ENCODE measurements at regions not wholly inside any gene's neighbourhood (a gene's known extent, or its start where the extent isn't known, plus 50 kb on each side); places are given as distances from the start of the nearest gene placed in this dataset.
"Not testable (repeated sequence)": the region's sequence is repeated elsewhere in the genome, so short reads cannot be mapped to it uniquely, and the experiment has no call there.

DNA sequence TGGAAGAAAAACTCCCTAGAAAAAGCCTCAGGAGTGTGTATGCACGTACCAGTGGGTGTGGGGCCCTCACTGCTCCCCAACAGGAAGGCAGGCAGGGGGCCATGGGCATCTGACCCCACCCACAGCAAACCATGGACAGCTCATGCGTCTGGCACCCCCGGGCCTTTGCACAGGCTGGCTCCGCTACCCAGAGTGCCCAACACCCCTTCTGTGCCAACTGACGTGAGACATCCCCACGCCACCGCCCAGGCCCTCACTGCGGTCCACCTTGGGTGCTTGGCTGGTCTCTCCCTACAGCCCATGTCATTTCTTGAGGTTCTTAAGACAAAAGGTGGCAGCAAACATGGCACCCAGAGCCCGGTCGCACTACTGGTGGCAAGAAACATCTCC lies 91.4 kb downstream of the NCOR2 start:
- no peak for DNase-seq (ENCODE audit: low read depth)

DNA sequence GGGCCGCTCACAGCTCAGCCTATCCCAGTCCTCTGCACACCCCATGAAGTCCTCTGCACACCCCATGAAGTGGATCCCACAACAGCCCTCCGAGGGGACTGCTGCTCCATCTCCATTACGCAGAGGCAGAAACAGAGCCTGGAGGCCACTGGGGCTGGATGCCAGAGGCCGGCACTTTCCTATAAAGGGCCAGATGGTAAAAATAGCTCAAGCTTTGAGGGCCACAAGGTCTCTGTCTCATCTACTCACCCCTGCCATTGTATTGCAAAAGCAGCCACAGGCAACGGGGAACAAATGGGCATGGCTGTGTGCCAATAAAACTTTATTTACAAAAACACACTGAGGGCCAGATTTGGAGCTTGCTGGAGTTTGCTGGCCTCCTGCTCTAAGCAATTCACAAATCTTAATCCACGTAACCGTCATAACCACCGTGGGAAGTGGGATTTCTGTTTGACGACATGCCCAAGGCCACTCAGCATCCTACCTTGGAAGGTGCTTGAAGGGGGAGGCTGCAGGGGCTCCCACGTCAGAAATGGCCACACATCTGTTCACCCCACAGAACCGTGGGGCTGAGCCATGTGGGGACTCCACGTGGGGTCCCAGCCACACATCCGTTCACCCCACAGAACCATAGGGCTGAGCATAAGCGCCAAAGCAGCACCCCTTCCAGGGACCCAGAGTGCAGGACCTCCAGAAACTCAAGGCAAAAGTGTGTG lies 92.0 kb downstream of the NCOR2 start:
- no peak for DNase-seq (ENCODE audit: low read depth)

DNA sequence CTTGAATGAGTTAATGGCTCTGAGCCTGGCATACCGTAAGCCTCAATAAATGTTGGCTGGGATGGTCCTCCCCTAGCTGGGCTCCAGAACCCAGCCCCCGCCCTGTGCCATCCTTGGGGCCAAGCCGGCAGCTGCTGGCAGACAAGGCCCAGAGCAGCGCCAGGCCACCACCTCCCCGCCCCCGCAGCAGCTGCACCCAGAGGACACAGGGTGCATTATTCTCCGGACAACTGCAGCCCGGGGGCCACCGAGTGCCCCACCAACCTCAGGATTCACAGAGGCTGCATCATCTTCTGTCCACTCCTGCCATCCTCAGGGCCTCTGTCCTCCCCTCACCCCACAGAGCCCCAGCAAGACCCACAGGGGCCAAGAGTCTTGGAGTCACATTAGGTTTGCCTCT lies 92.7 kb downstream of the NCOR2 start:
- DNase-seq (ENCODE audit: low read depth) = no peak

DNA sequence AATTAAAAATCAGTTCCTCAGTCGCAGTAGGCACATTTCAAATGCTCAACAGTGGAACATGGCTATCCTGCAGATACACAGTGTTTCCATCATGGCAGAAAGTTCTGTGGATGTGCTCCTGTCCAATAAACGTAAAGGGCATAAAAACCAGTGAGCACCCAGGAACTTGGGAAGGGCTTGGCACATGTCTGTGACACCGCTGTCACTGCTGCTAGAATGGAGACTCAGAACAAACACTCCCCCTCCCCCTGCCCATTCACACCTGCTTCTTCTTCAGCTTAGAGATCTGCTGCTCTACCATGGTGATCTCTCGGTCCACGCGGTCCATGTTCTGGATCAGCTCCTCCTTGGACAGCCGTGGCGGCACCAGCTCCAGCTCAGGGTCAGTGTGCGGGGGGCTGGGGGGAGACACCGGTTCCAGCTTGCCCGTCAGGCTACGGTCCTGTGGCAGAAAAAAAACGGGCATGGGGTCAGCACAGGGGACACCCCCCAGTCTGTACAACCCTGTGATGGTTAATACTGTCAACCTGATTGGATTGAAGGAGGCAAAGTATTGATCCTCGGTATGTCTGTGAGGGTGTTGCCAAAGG lies 94.6 kb downstream of the NCOR2 start:
- no peak for DNase-seq (ENCODE audit: low read depth)

DNA sequence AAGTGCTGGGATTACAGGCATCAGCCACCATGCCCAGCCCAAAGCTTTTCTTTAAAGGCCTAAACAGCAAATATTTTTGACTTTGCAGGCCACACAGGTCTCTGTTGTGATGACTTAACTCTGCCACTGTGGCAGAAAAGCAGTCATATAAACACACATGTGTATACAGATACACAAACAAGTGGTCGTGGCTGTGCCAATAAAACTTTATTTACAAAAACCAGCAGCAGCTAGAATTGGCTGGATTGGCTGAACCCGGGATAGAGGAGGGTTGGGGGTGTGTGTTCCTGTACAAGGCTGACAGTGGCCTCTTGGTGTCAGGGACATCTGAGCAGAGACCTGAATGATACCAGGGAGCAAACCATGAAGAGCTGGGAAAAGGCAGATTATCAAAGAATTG lies 95.6 kb downstream of the NCOR2 start:
- DNase-seq (ENCODE audit: low read depth) = no peak

DNA sequence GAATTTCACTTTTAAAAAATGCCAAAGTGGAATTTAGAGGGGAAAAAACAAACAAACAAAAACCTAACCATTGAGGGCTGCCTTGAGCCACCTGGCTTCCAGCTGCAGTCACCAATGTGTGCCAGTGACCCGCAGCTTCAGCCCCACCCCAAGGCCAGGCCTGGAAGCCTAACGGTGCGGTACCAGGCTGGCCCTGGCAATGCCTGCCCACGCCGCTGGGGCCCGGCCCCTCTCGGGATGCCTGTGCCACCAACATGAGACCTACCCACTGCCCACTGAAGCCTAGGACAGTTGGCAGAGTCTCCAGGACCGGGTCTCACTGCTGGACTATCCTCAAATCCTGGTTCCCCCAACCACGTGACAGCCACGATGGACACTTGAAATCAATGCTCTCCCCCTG lies 96.6 kb downstream of the NCOR2 start:
- no peak for DNase-seq (ENCODE audit: low read depth)

DNA sequence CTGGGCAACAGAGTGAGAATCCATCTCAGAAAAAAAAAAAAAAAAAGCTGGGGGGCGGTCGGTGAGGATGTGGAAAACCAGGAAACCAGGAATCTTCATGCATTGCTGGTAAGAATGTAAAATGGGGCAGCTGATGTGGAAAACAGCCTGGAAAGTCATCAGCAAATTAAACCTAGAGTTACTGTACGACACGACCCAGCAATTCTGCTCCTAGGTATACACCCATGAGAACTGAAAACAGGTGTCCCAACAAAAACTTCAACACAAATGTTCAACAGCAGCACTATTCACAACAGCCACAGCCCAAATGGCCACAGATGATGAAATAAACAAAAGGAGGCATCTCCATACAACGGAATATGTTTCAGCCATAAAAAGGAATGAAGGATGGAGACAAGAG lies 97.3 kb downstream of the NCOR2 start:
- DNase-seq (ENCODE audit: low read depth) = no peak

DNA sequence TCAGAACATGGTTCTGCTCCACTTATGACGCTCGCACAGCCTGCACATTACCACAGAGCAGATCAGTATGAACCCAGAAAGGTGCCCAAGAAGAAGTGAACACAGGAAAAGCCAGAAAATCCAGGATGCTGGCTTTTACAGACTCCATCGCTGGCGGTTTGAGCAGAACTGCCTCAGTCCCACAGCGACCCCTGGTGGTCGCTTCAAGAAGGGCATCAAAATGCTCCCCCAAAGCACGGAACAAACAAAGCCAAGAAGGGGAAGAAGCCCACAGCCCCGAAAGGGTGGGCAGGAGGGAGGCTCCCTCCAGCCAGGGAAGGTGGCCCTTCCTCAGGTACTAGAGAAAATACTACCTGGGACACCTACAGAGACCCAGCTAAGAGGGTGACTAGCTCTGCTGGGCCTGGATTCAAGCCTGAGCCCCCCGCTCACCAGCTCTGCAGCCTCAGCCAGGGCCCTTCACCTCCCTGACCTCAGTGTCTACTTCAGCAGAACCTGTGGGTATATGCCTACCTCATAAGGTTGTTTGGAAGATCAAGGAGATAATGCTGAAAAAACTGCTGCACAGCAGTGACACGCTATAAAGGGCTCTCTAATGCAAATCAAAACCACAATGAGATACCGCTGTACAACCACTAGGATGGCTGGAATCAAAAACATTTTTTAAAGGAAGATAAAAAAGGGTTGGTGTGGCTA lies 98.1 kb downstream of the NCOR2 start:
- no peak for DNase-seq (ENCODE audit: low read depth)

DNA sequence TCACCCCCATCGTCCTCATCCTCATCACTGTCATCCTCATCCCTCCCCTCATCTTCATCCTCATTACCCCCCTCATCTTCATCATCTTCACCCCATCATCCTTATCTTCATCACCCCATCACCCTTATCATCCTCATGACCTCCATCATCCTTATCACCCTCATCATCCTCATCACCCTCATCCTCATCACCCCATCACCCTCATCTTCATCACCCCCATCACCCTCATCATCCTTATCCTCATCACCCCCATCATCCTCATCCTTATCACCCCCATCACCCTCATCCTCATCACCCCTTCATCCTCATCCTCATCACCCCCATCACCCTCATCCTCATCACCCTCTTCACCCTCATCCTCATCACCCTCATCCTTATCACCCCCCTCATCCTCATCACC lies 99.9 kb downstream of the NCOR2 start:
- DNase-seq (ENCODE audit: low read depth) = not testable (repeated sequence)

DNA sequence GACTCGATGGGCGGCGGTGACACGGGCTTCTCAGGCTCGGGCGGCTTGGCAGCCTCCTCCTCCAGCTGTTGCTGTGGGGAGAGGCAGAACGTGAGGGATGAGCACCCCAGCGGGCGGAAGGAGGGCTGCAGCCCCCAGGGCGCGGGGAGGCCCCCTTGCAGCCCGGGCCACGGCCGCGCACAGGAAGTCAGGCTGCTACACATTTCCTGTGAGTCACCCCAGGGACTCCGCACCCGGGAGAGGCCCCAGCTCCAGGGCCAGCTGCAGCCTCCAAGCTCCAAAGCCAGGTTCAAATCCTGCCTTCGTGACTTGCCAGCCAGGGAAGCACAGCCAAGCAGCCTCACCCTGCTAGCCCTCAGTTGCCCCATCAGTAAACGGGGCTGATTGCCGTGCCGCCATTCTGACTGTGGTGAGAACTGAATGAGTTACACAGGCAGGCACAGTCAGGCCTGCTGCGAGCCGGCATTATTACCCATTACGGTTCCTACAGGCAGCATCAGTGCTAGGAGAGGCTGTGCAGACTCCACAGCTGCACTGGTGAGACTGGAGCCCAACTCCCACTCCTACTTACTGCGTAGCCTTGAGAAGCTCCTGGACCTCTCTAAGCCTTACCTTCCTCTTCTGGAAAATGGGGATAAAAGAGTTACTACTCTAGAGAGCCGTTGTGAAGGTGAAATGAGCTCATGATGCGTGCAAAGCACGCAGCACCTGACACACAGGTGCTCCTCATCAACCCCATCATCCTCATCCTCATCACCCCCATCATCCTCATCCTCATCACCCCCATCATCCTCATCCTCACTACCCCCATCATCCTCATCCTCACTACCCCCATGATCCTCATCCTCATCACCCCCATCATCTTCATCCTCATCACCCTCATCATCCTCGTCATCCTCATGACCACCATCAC lies 100.9 kb downstream of the NCOR2 start:
- DNase-seq (ENCODE audit: low read depth) = no peak

DNA sequence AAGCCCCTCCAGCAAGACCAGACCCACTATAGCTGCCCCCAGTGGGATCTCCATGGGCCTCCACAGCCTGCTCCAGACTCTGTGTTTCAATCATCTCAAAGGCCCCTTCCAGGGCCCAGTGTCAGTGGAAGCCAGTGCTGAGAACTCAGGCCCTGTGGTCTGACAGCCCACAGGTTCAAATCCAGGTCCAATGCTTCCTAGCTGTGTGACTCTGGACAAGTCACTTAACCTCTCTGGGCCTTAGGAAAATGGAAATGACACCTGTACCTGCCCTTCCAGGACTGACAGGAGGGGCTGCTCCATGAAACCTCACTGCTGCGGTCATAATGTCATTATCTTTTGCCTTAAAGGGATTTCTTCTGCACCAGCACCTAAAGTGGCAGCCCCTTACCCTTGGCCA lies 101.9 kb downstream of the NCOR2 start:
- DNase-seq (ENCODE audit: low read depth) = no peak

DNA sequence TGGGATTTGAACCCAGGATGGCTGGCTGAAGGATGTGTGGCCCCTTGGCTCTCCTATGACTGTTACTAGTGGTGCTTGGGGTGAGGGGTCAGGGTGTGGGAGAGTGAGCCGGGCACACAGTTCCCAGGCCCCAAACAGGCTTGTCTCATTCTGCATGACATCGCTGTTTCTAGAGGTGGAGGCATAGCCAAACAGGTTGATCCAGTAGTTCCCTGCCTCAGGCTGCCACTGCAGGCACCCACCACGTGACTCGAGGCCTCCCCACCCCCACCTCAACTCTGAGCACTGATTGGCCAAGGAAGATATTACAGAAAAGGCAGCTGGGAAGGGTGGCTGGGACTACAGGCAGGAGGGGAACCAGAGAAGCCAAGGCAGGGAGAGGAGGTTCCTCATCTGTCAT lies 102.6 kb downstream of the NCOR2 start:
- no peak for DNase-seq (ENCODE audit: low read depth)

DNA sequence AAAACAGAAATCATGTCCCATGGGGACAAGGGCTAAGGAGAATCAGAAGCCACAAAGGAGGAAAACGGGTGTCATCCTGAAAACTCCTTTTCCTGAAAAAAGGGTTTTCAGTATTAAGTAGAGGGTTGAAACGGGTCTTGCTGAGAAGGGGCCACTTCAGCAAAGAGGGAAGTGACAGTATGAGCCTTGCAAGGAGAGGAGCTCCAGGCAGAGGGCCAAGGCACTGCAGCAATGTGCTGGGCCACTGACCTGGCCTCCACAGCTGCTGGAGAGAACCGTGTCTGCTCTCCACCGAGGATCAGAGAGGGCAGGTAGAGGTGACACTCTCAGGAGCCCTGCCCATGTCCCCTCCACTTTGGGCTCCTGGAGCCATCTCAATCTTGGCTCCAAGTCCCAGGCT lies 103.3 kb downstream of the NCOR2 start:
- no peak for DNase-seq (ENCODE audit: low read depth)

DNA sequence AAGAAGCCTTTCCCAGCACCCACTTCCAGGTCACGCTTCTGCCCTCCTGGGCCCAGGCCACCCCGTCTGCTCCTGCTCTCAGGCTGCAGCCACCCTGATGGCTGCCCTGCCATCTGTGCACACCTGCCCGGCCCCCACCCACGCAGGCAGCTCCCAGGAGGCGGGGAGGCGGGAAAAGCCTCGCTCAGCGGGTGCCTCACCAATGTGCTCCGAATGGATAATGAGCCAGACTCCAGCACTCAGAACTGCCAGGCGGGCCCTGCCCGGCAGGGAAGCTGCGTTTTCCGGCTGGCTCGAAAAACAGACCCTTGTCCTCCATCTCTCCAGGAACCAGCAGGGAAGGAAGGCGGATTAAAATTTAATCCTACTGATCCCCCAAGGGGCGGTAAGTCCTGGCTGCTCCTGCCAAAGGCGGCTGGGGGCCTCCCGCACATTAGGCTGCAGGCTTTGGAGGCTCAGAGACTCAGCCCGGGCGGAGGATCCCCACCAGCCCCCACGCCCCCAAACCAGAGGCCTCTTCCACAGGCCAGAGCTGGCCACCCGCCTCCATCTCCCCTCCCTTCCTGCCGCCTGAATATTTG lies 104.0 kb downstream of the NCOR2 start:
- no peak for DNase-seq (ENCODE audit: low read depth)

DNA sequence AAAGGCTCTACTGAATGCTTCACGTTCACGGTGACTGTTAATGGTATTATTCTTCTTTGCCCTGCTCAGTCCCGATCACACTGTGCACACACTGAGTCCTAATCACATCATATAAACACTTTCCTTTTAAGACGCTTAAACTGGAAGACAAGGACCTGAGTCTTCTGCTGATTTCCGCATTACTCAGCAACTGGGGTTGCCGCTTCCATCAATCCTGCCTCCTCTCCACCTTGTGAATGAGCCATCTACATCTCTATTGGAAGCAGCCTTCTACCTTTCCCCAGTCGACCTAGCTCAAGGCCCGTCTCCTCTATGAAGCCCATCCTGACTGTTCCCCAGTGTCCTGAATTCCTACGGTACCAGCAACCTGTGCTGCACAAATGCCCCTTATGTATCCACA lies 104.7 kb downstream of the NCOR2 start:
- no peak for DNase-seq (ENCODE audit: low read depth)

DNA sequence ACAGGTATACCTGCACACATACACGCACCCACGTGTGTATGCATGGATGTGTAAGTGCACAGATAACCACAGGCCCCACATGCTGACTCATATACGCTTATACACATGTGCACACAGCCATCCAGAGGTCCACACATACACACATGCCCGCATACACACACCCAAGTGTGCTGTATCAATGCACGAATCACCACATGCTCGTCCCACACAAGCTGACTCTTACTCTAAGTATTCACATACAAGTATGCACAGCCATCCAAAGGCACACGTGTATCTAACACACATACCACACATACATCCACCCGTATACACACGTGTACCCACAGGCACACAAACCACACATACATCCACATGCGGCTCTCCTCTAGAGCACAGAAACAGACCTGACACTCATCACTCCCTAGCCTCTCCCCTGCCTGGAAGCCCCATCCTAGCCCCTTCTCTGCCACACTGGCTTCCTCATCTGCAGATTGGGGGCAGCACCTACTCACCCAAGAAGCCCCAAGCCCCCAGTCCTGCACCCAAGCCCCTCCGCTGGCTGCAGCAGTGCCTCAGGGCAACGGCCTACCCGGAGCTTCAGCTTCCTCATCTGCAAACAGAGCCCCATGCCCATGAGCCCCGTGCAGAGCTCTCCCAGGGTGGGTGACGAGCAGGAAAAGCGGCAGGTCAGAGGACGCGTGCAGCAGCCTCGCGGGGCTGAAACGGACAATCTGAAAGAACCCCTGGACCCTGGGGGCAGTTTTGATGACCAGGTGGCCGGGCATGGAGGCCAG lies 105.4 kb downstream of the NCOR2 start:
- no peak for DNase-seq (ENCODE audit: low read depth)

DNA sequence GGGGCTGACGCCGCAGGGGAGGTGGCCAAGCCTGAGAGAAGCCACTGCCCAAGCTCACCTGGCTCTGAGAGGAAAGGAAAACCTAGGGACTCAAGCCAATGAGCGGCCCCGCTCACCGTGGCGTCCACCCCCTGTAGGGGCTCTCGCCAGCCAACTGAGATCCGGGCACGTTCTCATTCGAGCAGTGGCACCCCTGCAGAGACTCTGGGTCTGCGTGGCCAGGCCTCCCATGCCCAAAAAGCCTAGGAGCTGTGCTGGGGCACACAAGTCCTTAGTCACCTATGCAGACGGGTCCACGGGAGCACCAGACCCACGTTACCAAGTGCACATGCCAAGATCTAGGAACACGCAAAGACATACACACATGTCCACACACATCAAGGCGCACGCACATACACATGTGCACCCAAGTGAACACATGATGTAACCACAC lies 106.2 kb downstream of the NCOR2 start:
- DNase-seq (ENCODE audit: low read depth) = no peak

DNA sequence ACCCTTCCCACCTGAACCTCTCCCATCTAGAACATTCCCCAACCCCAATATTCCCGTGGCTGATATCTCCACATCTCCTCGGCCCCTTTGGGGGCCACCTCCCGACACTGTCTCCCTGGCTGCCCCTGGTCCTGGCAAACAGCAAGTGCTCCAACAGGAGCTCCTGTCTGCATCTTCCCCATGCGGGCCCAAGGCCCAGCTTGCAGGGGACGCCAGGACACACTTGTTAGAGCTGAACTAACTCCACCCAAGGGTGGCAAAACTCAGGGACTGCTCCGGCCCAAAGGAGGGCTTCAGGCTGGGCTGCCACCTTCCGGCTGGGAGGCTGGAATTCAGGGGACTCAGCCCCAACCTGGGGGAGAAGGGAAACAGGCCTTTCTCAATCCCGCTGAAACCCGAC lies 106.6 kb downstream of the NCOR2 start:
- DNase-seq (ENCODE audit: low read depth) = no peak

DNA sequence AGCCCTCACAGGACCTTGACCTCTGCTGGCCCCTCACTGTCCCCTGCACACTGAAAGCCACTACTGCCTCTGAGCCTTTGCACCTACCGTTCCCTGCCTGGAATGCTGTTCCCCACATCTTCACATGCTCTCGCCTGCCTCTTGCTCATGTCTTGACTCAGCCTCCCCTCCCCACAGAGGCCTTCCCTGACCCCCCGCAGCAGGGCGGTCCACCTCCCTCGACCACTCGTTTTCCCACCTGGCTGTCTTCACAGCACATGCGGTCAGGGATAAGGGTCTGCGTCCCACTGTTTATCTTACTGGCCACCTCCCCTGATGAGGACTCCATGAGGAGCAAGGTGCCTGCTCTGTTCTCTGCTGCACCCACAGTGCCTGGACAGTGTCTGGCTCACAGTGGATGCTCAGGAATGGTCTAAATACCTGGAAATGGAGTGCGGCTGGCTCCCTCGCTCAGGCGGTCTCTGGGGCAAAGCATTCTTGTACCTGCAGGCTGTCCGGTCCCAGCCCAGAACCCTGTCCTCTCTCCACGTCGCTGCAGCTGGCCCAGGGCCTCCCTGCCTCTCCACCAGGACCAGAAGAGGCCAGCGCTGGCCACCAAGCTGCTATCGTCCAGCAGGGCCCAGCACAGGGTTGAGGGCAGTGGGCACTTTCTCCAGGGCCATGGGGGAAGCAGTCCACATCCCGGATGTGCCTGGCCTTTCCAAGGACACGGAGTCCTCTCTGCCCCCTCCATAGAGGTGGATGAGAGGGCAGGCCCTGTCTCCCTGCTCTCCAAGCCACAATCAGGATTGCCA lies 107.4 kb downstream of the NCOR2 start:
- DNase-seq (ENCODE audit: low read depth) = no peak
